VCaP (cell line): ENCODE measurements at regions not wholly inside any gene's neighbourhood (a gene's known extent, or its start where the extent isn't known, plus 50 kb on each side); places are given as distances from the start of the nearest gene placed in this dataset.

Experiments
- H3K27ac ChIP-seq: fragments of 450-650 bp; 2 replicates; pipeline ENCODE4 v1.5.1; 2017
- CTCF ChIP-seq: fragments of 450-650 bp; conservative IDR thresholded peaks from 2 replicates; pipeline ENCODE4 v1.5.1; 2017; ENCODE audit warnings: mild to moderate bottlenecking, moderate library complexity

- H3K27ac ChIP-seq = no peak overlapping the region
- no peak for TF ChIP-seq CTCF
These were observed 262.7 kb upstream of the PHYHIPL start for GRCh38 chr10:58913717-58914116.

- H3K27ac ChIP-seq = no peak overlapping the region
- TF ChIP-seq CTCF = no peak
These were observed 257.6 kb upstream of the PHYHIPL start for GRCh38 chr10:58918887-58919286.

GRCh38 chr10:58919927-58920654, 256.4 kb upstream of the PHYHIPL start:
- TF ChIP-seq CTCF = no peak
- no peak overlapping the region for H3K27ac ChIP-seq

GRCh38 chr10:58920655-58921003, 255.8 kb upstream of the PHYHIPL start:
- H3K27ac ChIP-seq = no peak overlapping the region
- no peak for TF ChIP-seq CTCF

GRCh38 chr10:58921421-58921855, 255.0 kb upstream of the PHYHIPL start:
- no peak for TF ChIP-seq CTCF
- no peak overlapping the region for H3K27ac ChIP-seq

GRCh38 chr10:58925381-58925780, 251.1 kb upstream of the PHYHIPL start:
- no peak overlapping the region for H3K27ac ChIP-seq
- no peak for TF ChIP-seq CTCF

- TF ChIP-seq CTCF = no peak
These were observed 245.9 kb upstream of the PHYHIPL start for GRCh38 chr10:58930500-58930899.

More at GRCh38 chr10:58930500-58930899, 245.9 kb upstream of the PHYHIPL start:
- H3K27ac ChIP-seq = no peak overlapping the region
